ENCODE measurements at regions not wholly inside any gene's neighbourhood (a gene's known extent, or its start where the extent isn't known, plus 50 kb on each side); places are given as distances from the start of the nearest gene placed in this dataset.

DNA sequence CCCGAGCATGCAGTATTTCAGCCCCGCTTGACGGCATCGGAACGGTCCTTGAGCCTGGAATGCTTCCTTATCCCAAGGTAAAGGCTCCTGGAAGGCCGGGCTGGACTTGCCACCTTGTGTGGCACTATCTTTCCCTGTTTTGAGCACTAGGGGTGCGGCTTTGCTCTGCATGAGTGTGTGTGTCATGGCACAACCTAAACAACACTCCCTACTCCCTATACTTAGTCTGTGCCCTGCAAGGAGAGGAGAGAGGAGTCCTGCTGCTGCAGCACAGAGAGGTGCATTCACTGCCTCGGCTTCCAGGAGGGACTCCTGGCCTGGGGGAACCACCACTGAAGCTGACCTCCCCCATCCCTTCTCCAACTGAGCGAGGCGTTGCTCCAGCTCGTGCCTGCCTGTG lies 60.4 kb upstream of the BACE2 start:
- TF ChIP-seq SIN3A (conservative IDR thresholded peaks at IDR 0.05 in 1 of 2, IDR thresholded peaks at IDR 0.05 in 1 of 2; ENCODE audit: low read depth in 1 of 2, low read length in 2 of 2): no peak
- TF ChIP-seq RAD21 (IDR thresholded peaks at IDR 0.05 in 1 of 2, conservative IDR thresholded peaks at IDR 0.05 in 1 of 2; ENCODE audit: low read depth in 2 of 2, low read length in 2 of 2): no peak
- TF ChIP-seq, protein P1, sequence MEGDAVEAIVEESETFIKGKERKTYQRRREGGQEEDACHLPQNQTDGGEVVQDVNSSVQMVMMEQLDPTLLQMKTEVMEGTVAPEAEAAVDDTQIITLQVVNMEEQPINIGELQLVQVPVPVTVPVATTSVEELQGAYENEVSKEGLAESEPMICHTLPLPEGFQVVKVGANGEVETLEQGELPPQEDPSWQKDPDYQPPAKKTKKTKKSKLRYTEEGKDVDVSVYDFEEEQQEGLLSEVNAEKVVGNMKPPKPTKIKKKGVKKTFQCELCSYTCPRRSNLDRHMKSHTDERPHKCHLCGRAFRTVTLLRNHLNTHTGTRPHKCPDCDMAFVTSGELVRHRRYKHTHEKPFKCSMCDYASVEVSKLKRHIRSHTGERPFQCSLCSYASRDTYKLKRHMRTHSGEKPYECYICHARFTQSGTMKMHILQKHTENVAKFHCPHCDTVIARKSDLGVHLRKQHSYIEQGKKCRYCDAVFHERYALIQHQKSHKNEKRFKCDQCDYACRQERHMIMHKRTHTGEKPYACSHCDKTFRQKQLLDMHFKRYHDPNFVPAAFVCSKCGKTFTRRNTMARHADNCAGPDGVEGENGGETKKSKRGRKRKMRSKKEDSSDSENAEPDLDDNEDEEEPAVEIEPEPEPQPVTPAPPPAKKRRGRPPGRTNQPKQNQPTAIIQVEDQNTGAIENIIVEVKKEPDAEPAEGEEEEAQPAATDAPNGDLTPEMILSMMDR (IDR thresholded peaks at IDR 0.05; ENCODE audit: control extremely low read depth in 1 of 3, insufficient read depth in 1 of 3, low read depth in 1 of 3, low read length in 3 of 3): no peak

All from H1 (cell line).